ENCODE measurements at regions not wholly inside any gene's neighbourhood (a gene's known extent, or its start where the extent isn't known, plus 50 kb on each side); places are given as distances from the start of the nearest gene placed in this dataset.

- DNase-seq = no peak
Measured at GRCh38 chr3:71863563-71864190, 78.7 kb upstream of the PROK2 start.

DNA sequence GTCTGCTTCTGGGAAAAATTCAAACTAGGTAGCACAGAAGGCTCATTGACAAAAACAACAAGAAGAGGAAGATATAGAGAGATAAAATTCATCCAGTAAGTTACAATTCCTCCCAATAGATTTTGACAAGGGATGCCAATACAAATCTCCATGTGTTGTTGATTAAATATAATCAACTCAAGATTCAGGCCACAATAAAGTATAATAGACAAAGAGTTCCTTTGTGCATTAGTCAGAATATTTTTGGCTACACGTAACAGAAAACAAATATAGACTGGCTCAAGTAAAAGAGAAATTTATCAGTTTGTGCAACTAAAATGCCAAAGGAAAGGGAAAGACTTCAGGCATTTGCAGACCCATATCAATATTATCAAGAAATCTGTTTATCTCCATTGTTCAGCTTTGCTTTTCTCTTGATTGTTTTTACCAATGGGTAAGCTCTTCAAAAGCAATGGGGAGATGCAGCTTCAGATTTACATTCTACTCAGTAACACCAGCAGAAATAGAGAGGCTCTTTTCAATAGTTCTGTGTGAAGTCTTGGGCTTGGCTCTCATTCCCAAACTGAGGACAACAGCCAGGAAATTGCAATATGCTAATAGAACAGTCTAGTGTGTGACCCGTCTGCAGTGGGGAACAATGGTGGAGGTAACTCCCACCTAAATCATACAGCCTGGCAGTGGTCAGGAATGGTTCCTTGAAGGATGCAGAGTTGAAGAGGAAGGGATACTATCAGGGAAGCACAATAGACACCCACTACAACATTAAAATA, 77.6 kb upstream of the PROK2 start:
- DNase-seq = no peak

DNA sequence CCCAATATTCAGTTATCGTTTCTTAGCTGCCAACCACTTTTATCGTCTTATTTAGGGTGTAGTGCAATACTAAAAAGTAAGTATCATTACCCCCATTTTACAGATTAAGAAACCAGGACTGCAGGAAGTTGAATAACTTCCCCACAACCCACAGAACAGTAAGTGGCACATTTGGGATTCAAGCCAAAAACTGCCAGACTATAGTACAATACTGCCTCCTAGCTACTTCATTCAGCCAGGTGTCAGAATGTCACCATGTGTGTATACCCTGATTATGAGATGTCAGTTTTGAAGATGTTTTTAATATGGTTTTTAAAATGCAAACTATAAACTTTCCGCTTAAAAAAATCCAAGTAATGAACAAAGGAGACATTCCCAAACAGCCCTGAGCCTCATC, 74.2 kb upstream of the PROK2 start:
- peak; percentile 42 for DNase-seq

DNA sequence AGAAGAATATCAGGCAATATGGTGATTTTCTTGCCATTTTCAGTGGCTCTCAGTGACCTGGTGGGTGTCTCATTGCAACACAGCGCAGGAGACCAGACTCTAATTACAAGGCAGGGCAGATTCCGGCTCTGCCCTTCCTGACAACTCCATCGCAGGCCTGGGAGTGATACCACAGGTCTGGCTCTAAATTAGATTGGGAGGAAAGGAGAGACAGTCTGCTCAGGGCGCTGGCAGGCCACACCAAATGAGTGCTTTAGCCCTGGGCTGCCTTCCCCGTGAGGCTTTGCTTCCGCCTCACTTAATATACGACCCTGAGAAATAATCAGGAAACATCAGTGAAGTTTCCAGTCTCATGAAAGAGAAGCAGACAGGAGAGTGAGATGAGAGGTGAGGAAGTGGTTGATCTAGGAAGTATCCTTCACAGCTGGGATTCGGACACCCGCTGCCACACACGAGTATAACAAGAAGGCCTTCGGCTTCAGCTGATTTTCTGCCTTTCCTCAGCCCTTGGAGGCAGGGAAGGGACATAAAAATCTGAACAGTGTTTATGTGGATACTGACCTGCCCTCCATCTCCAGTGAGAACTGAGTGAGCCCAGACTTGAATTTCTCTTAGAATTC, 73.7 kb upstream of the PROK2 start:
- DNase-seq = no peak

- DNase-seq = no peak
Measured at GRCh38 chr3:71857956-71858355, 73.0 kb upstream of the PROK2 start.

DNA sequence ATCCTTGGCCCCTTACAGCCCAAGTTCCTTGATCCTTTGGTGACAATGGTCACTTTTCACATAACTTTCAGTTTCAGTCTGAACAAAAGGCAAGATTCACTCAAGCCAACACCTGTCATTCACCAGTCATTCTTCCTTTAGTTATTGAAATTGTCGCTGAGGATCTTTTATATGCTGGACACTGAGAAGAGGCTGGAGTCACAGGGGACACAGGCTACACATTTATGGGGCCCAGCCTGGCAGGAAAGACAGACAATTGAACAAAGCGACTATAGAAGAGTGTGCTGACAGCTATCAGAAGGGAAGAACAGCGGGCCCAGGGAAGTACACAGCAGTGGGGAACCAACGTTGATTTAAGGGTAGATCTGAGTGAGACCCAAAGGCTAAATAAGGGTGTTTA, 69.8 kb upstream of the PROK2 start:
- DNase-seq = no peak

GRCh38 chr3:71854096-71854495, 69.1 kb upstream of the PROK2 start:
- no peak for DNase-seq

DNA sequence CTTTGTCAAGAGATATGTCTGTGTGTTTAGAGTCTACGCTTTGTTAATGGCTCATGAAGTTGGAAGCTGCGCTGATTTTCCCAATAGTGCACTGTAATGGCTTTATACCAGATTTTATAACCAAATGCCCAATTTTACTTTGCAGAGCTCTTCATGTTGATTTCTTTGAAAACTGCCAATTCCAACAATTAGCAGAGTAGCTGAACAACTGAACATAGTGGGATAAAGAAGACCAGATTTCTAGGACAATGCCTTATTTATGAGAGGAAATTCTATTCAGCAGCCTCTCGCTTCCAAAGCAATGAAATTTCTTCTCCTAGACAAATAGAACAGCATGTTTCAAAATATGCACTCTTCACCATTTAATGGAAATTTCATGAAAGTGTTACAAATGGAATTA, 66.9 kb upstream of the PROK2 start:
- DNase-seq = no peak

DNA sequence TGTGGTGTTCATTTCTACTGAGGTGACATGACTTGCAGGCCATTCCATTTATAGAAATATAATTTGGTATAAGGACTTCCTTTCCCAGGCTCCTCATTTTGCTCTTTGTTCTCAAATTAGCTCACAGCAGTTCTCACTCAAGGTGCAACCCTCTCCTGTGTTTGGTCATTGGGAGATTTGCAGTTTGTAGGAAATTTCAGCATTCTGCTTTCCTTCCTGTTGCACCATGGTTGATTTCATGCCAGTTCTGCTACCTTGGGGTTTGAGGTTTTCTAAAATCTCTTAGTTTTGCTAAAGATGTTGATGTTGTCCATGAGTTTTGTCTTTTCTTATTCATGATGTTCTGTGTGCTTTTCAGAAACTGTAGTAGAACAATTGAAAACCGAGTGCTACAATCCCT, 65.7 kb upstream of the PROK2 start:
- DNase-seq = no peak

DNA sequence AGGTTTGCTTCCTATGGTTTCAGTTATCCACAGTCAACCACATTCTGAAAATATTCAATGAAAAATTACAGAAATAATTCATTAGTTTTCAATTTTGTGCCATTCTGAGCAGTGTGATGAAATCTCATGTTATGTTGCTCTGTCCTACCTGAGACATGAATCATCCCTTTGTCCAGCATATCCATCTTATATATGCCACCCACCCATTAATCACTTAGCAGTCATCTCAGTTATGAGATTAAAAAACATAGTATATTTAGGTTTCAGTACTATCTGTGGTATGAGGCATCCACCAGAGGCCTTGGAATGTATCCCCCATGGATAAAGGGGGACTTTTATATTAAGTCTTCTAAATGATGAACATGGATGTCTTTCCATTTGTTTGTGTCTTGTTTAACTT, 64.7 kb upstream of the PROK2 start:
- no peak for DNase-seq

- no peak for DNase-seq
Measured at GRCh38 chr3:71847794-71848193, 62.8 kb upstream of the PROK2 start.

GRCh38 chr3:71846185-71846584, 61.2 kb upstream of the PROK2 start:
- DNase-seq = no peak

DNA sequence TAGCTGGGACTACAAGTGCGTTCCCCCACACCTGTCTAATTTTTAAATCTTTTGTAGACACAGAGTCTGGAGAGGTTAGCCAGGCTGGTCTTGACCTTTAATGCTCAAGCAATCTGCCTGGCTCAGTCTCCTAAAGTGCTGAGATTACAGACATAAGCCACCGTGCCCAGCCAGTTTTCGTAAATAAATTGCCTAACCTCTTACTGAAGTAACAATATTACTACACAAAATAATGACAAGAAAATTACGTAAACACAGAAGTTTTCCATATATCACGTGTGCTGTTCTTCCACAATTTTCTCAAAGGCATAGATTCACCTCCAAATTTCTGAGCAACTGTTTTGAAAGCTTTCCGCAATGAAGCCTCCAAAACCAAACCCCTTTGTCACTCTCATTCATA, 58.1 kb upstream of the PROK2 start:
- no peak for DNase-seq

DNA sequence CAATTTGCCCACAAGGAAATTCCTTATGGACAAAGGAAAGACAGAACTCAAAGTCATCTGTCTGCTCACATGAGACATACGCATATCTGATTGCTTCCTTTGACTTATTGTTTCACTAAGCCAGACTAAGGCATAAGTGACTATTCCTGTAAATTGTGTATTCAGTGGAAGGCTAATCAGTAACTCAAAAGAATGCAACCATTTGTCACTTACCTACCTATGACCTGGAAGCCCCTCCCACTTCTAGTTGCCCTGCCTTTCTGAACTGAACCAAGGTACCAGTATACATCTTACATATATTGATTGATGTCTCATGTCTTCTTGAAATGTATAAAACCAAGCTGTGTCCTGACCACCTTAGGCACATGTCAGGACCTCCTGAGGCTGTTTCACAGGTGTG, 53.5 kb upstream of the PROK2 start:
- no peak for DNase-seq

All from dermis blood vessel endothelial cell (primary cell).